ENCODE measurements at regions not wholly inside any gene's neighbourhood (a gene's known extent, or its start where the extent isn't known, plus 50 kb on each side); places are given as distances from the start of the nearest gene placed in this dataset.

DNA sequence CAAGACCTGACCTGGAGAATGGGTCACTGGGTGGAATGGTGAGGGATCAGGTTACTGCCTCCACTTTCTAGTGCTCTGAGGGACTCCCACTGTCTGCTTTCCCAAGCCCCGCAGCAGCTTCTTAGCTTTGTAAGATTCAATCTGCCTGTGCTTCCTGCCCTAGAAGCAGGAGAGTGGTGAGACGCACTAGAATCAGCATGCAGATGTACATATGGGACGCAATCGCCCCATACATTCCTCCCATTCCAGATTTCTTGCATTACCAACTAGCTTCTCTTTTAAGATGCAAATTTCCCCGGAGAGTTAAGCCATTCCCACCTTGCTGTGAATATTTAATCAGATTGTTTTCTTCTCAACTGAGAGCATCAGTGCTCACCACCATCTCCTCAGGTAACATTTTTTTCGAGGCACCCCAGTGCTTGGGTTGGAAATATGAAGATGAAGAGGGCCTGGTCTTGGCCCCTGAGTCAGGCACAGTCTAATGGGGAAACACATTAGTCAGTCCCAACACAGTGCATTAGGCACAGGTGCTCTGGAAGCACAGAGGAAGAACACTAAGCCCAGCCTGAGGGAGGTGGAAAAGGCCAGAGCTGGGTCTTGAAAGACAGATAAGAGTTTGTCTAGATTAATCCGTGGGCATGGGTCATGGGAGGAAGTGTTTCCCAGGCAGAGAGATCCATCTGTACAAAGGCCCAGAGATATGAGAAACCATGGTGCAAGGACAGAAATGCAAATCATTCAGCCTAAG is 66.7 kb upstream of the PRPS1 start:
- no peak for DNase-seq

GRCh38 chrX:107562482-107562881 is 65.8 kb upstream of the PRPS1 start:
- no peak for DNase-seq

DNA sequence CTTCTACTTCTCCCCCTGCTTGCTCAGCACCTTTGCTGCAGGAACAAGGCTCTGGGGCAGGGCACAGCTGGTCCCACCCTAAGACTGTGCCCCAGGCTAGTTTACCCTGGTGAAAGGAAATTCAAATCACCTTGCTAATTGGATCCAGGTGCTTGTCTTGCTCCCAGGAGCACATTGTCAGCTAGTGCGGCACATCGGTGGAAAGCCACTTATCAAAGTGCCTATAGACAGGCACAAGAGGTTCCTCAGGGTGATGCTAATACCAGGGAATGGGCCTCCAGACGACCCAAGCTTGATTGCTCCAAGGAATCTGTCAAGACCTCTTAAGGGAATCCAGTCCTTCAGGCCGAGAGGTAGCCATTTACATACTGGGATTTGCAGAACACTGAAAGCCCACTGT is 64.5 kb upstream of the PRPS1 start:
- DNase-seq, result no peak

DNA sequence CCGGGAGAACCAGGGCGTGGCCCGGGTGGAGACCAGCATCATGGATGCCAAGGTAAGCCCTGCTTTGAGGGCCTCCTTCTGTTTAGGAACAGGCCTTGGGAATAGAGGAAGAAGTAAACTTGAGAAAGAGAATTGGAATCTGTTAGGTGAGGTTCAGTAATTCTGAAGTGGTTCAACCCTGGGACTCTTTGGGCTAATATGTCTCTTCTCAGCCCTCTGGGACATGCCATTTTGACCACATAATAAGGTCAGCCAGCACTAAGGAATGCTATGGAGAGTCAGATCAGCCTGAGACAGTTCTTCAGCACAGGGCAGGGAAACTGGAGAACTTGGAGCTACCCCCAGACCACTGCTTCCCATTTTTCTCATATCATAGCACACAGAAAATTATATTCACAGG is 63.3 kb upstream of the PRPS1 start:
- no peak for DNase-seq

GRCh38 chrX:107565931-107566603 is 62.2 kb upstream of the PRPS1 start:
- DNase-seq, result peak; percentile 19

DNA sequence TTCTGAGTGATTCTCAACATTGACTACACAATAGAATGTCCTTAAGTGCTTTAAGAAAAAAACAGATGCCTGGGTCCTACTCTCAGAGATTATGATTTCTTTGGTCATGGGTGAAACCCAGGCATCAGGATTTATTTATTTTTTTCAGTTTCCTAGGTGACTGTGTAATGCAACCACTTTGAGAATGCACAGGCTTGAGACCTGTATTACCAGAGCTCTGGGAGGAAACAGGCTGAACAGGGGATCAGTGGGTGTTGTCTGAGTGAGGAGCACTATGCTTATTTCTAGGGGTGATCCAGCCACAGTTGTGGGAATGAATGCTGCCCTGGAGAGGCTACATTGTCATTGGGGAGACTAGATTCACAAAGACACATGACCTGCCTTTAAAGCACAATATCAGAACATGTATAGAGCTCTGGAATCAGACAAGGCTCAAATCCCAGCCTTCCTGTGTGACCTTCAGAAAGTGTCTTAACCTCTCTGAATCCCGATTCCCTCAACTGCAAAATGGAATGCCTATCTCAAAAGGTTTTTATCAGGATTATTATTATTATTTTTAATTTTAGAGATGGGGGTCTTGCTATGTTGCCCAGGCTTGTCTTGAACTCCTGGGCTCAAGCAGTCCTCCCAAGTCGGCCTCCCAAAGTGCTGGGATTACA is 61.6 kb upstream of the PRPS1 start:
- DNase-seq, result no peak

- DNase-seq, result no peak
These were observed 60.9 kb upstream of the PRPS1 start for GRCh38 chrX:107567370-107567769.

- DNase-seq, result no peak
These were observed 56.9 kb upstream of the PRPS1 start for GRCh38 chrX:107571296-107571998.

GRCh38 chrX:107573016-107573415 is 55.3 kb upstream of the PRPS1 start:
- no peak for DNase-seq

DNA sequence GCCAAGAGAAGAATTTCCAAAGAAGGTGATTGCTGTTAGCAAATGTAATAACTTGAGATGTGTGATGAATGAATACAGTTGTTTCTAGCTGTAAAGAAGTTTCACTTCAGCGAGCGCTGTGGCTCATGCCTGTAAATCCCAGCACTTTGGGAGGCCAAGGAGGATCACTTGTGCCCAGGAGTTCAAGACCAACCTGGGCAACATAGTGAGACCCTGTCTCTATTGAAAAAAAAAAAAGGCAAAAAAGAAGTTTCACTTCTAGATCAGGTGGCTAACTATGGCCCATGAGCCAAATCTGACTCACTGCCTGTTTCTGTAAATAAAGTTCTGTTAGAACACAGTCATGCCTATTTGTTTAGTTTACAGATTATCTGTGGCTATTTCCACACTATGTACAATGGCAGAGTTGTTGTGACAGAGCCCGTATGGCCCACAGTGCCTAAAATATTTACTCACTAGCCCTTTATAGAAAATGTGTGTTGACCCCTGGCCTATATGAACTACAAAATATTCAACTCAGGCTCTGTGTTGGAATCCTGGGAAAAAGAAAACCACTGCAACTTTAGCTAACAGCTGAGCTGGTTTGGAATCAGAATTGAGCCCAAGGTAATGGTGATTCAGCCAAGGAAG is 54.1 kb upstream of the PRPS1 start:
- no peak for DNase-seq

- DNase-seq, result no peak
These were observed 53.6 kb upstream of the PRPS1 start for GRCh38 chrX:107574711-107575110.

DNA sequence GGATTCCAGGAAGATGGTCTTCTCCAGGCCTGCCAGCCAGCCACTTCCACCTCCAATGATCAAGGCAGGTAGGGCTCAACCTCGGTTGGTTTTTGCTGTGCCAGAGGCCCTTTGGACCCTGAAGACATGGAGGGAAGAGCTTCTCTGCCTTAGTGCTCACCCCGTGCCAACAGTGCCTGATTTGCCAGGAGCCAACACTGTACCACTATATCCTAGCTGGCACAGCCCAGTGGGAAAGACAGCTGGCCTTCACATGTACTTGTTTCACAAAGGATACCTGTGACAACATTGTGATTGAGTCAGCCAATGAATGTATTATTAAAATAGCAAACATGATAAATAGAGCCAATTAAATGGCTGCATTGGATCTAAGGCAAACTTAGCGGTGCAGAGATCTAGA is 51.9 kb upstream of the PRPS1 start:
- DNase-seq, result no peak

DNA sequence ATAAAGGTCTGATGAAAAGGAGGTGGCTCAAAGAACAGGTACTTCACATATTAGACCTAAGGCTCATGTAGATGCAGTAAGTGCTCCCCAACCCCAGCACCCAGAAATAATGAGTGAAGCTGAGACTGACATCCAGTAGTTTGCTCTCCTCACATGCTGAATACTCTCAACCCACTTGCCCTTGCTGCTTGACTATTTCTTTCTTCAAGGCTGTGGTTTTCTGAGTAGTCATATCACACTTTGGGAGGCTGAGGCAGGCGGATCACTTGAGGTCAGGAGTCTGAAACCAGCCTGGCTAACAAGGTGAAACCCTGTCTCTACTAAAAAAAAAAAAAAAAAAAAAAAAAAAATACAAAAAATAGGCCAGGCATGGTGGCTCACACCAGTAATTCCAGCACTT is 51.5 kb upstream of the PRPS1 start:
- DNase-seq, result no peak

DNA sequence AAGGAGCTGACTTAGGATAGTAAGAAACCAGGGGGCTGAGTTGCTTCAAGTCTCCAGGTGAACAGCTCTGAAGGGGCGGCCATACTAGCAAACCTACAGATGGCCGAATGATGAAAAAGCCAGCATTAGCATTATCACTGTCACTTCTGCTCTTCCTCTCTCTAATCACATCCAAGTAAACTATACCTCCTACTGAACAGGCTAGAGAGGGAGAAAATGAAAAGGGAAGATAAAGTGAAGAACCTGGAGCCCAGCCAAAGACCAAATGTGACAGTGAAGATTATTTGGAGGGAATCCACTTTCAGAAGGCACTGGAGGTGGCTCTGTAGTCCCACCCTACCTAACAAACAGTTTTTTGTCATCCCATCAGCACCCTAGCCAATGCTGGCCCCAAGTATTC is 50.4 kb upstream of the PRPS1 start:
- no peak for DNase-seq
